ENCODE measurements at regions not wholly inside any gene's neighbourhood (a gene's known extent, or its start where the extent isn't known, plus 50 kb on each side); places are given as distances from the start of the nearest gene placed in this dataset.

GRCh38 chr7:35374858-35375257 lies 121.0 kb upstream of the TBX20 start:
- H3K4me3 ChIP-seq (ENCODE audit: low read depth, low read length) = no peak overlapping the region
- no peak for TF ChIP-seq CTCF (IDR thresholded peaks at IDR 0.05; ENCODE audit: borderline replicate concordance, insufficient read depth, low read depth, low read length)

GRCh38 chr7:35371221-35371620 lies 117.3 kb upstream of the TBX20 start:
- no peak overlapping the region for H3K4me3 ChIP-seq (ENCODE audit: low read depth, low read length)
- no peak for TF ChIP-seq CTCF (IDR thresholded peaks at IDR 0.05; ENCODE audit: borderline replicate concordance, insufficient read depth, low read depth, low read length)

- TF ChIP-seq CTCF (IDR thresholded peaks at IDR 0.05; ENCODE audit: borderline replicate concordance, insufficient read depth, low read depth, low read length) = no peak
Measured at GRCh38 chr7:35370687-35371086, 116.8 kb upstream of the TBX20 start.

GRCh38 chr7:35366167-35367155 lies 112.6 kb upstream of the TBX20 start:
- no peak overlapping the region for H3K4me3 ChIP-seq (ENCODE audit: low read depth, low read length)
- TF ChIP-seq CTCF (IDR thresholded peaks at IDR 0.05; ENCODE audit: borderline replicate concordance, insufficient read depth, low read depth, low read length) = no peak

More at GRCh38 chr7:35370687-35371086, 116.8 kb upstream of the TBX20 start:
- H3K4me3 ChIP-seq (ENCODE audit: low read depth, low read length) = no peak overlapping the region

GRCh38 chr7:35365523-35365922 lies 111.6 kb upstream of the TBX20 start:
- no peak for TF ChIP-seq CTCF (IDR thresholded peaks at IDR 0.05; ENCODE audit: borderline replicate concordance, insufficient read depth, low read depth, low read length)

GRCh38 chr7:35362341-35362740 lies 108.4 kb upstream of the TBX20 start:
- no peak for TF ChIP-seq CTCF (IDR thresholded peaks at IDR 0.05; ENCODE audit: borderline replicate concordance, insufficient read depth, low read depth, low read length)
- no peak overlapping the region for H3K4me3 ChIP-seq (ENCODE audit: low read depth, low read length)

More at GRCh38 chr7:35365523-35365922, 111.6 kb upstream of the TBX20 start:
- H3K4me3 ChIP-seq (ENCODE audit: low read depth, low read length) = no peak overlapping the region

- H3K4me3 ChIP-seq (ENCODE audit: low read depth, low read length) = no peak overlapping the region
- no peak for TF ChIP-seq CTCF (IDR thresholded peaks at IDR 0.05; ENCODE audit: borderline replicate concordance, insufficient read depth, low read depth, low read length)
Measured at GRCh38 chr7:35359423-35359822, 105.5 kb upstream of the TBX20 start.
